Transverse colon (tissue), 4 donors: ENCODE measurements at regions not wholly inside any gene's neighbourhood (a gene's known extent, or its start where the extent isn't known, plus 50 kb on each side); places are given as distances from the start of the nearest gene placed in this dataset.

Source experiments
- EP300 ChIP-seq: sonication (generic); formaldehyde crosslinking; IDR thresholded peaks from one replicate; pipeline ENCODE4 v1.6.1; 2017; ENCODE audit warnings: antibody characterized with exemption, low read depth
- POLR2A ChIP-seq: fragments of 450-650 bp; IDR thresholded peaks from one replicate; pipeline ENCODE4 v1.6.1; 2016; ENCODE audit warnings: antibody characterized with exemption, mild to moderate bottlenecking, moderate library complexity
- POLR2AphosphoS5 ChIP-seq, 3 donors: sonication (generic); formaldehyde crosslinking; IDR thresholded peaks; one replicate each; pipeline ENCODE4 v1.6.1; 2016; ENCODE audit warnings: antibody characterized with exemption in 3 of 3
- TF ChIP-seq, protein P1 (sequence below), 5 experiments: fragments of 200-600 bp in 3 of 5; fragments of 450-650 bp in 2 of 5; sonication (generic) in 3 of 5; IDR thresholded peaks; 1 replicate in 2 of 5; 2 replicates in 3 of 5; pipeline ENCODE4 v1.5.1; 2016 to 2017; ENCODE audit warnings: antibody characterized with exemption in 5 of 5, inconsistent platforms in 3 of 5, mild to moderate bottlenecking in 2 of 5, moderate library complexity in 1 of 5

DNA sequence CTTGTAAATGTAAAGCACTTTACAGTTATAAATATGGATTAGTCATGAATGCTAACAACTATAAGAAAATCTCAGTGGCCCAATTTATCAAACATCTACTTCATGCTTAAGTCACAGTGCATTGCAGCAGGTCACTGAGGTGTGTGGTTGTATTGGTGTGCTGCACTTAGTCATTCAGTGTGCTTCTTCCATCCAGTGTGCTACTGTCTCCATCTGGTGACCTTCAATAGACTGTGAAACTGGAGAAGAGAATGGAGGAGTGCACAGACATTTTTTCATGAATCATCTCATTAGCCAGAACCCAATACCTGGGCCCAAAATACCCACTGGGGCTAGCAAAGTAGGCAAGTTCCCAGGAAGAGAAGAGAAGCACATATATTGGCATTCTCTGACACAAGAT is 199.6 kb downstream of the SHOX2 start:
- TF ChIP-seq, protein P1, sequence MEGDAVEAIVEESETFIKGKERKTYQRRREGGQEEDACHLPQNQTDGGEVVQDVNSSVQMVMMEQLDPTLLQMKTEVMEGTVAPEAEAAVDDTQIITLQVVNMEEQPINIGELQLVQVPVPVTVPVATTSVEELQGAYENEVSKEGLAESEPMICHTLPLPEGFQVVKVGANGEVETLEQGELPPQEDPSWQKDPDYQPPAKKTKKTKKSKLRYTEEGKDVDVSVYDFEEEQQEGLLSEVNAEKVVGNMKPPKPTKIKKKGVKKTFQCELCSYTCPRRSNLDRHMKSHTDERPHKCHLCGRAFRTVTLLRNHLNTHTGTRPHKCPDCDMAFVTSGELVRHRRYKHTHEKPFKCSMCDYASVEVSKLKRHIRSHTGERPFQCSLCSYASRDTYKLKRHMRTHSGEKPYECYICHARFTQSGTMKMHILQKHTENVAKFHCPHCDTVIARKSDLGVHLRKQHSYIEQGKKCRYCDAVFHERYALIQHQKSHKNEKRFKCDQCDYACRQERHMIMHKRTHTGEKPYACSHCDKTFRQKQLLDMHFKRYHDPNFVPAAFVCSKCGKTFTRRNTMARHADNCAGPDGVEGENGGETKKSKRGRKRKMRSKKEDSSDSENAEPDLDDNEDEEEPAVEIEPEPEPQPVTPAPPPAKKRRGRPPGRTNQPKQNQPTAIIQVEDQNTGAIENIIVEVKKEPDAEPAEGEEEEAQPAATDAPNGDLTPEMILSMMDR (IDR thresholded peaks at IDR 0.05): no peak
- TF ChIP-seq POLR2AphosphoS5 (IDR thresholded peaks at IDR 0.05) (no peak), POLR2A (no peak), EP300 (no peak)
